ENCODE measurements at regions not wholly inside any gene's neighbourhood (a gene's known extent, or its start where the extent isn't known, plus 50 kb on each side); places are given as distances from the start of the nearest gene placed in this dataset.
A peak's percentile ranks its signal among the peaks of the same experiment; 100 is the strongest.

DNA sequence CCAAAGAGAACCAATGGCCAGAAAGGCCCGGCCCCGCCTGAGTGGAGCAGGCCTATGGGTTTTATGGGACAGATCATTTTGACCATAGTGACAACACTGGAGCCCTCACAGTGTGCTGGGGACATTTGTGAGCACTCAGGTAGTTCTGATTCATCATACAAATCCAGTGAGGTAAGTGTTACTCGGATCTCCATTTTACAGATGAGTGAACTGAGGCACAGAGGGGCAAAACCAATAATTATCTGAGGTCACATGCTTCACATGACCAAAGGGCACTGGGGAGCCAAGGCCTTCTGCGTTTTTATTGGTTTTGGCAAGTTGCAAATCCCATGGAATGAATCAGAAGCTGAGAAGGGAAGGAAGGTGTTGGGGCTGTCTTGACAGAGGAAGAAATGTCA, 111.5 kb upstream of the MGAT5 start:
- H3K9me3 Mint-ChIP-seq, result no peaks in the 10 kb centered on the region
- no peak overlapping the region for H3K4me3 Mint-ChIP-seq
- peak overlapping the region; percentile 69 for H3K27ac Mint-ChIP-seq
- ATAC-seq, result peak; percentile 18
- no peaks in the 10 kb centered on the region for H3K27me3 Mint-ChIP-seq
- H3K4me1 Mint-ChIP-seq, result peaks cover 95% of the 10 kb centered on the region
- peaks cover 40% of the 10 kb centered on the region for H3K36me3 Mint-ChIP-seq

DNA sequence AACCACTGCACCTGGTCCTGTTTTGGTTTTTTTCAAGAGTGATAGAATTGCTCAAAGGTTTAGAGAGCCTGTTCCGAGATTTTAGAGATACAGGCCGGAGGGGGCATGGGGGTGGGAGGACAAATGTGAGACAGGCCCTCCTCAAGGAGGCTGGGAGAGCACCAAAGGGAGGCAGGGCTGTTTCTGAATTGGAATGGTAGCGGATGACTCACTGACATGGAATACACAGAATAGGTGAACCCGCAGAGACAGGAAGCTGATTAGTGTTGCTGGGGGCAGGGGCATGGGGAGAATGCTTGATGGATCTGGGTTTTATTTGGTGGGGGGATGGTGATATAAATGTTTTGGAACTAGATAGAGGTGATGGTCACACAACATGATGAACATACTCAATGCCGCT, 111.0 kb upstream of the MGAT5 start:
- Mint-ChIP-seq H3K9me3 (no peaks in the 10 kb centered on the region), H3K36me3 (peaks cover 40% of the 10 kb centered on the region), H3K27me3 (no peaks in the 10 kb centered on the region), H3K4me1 (peaks cover 95% of the 10 kb centered on the region), H3K4me3 (no peak overlapping the region), H3K27ac (peak overlapping the region; percentile 69)
- ATAC-seq, result no peak

DNA sequence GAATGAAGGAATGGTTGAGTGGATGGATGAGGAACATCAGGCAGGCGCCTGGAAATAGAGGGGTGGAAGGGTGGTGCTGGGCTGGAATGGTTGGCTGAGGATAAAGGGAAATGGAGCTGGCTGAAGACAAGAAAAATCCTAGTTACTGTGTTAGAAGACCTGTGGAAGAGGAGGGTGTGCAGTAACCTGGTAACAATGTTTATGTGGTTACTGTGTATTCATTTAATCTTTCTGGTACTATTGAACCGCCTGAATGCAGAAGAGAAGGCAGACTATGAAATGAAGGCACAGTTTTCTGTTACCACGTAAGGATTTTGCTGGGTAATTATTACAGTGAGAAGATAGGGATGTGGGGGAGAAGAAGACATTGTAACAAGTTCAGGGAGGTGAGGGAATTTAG, 110.3 kb upstream of the MGAT5 start:
- Mint-ChIP-seq H3K27me3 (no peaks in the 10 kb centered on the region), H3K4me3 (no peak overlapping the region), H3K36me3 (peaks cover 40% of the 10 kb centered on the region), H3K27ac (peak overlapping the region; percentile 69), H3K9me3 (no peaks in the 10 kb centered on the region), H3K4me1 (peaks cover 95% of the 10 kb centered on the region)
- ATAC-seq, result no peak

DNA sequence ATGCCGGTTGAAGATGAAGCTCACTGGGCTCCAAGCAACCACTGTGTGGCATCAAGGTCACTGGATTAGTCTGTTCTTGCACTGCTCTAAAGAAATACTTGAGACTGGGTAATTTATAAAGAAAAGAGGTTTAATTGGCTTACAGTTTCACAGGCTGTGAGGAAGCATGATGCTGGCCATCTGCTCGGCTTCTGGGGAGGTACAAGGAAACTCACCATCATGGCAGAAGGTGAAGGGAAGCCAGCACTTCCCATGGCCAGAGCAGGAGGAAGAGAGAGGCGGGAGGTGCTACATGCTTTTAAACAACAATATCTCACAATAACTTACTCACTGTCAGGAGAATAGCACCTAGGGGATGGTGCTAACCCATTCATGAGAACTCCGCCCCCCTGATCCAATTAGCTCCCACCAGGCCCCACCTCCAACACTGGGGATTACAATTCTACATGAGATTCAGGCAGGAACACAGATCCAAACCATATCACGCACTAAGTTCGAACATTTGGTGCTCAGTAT, 109.7 kb upstream of the MGAT5 start:
- H3K9me3 Mint-ChIP-seq, result no peaks in the 10 kb centered on the region
- no peak for ATAC-seq
- H3K36me3 Mint-ChIP-seq, result peaks cover 40% of the 10 kb centered on the region
- H3K27me3 Mint-ChIP-seq, result no peaks in the 10 kb centered on the region
- H3K27ac Mint-ChIP-seq, result peak overlapping the region; percentile 69
- no peak overlapping the region for H3K4me3 Mint-ChIP-seq
- H3K4me1 Mint-ChIP-seq, result peaks cover 95% of the 10 kb centered on the region

DNA sequence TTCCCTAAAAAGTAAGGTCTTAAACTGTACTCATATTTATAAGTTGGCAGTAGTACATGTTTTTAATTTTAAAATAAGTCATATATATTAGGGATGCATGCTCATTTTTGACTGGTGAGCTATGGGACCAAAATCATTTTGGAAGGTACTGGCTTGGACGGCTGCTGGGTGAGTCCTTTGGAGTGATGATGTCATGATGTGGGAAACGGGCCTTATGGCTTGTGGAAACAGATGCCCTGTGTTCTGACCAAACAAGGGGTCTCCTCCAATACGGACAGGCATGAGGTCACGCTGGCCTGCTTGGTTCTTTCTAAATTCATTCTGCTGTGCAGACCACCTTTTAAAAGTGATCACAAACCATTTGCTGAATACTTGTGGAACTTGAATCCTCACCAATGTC, 109.2 kb upstream of the MGAT5 start:
- H3K9me3 Mint-ChIP-seq, result no peaks in the 10 kb centered on the region
- no peak for ATAC-seq
- peaks cover 40% of the 10 kb centered on the region for H3K36me3 Mint-ChIP-seq
- H3K4me3 Mint-ChIP-seq, result no peak overlapping the region
- peak overlapping the region; percentile 62 for H3K27ac Mint-ChIP-seq
- H3K4me1 Mint-ChIP-seq, result peaks cover 97% of the 10 kb centered on the region
- no peaks in the 10 kb centered on the region for H3K27me3 Mint-ChIP-seq

DNA sequence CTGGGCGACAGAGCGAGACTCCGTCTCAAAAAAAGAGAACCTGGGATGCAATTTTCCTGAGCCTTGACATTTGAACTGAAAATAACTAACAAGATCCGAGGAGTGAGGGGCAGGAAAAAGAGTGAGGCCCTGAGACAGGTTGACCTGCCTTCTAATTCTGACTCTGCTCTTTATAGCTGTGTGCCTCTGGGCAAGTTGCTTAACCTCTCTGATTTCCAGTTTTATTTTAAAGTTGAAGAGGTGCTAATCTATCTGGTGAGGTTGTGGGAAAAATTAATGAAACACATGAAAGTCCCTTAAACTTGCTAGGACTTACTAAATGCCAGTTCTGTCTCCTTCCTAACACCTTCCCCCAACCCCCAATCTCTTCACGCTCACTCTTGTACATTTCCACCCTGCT, 108.4 kb upstream of the MGAT5 start:
- no peak for ATAC-seq
- Mint-ChIP-seq H3K9me3 (no peaks in the 10 kb centered on the region), H3K27ac (peak overlapping the region; percentile 62), H3K27me3 (no peaks in the 10 kb centered on the region), H3K36me3 (peaks cover 35% of the 10 kb centered on the region), H3K4me3 (no peak overlapping the region), H3K4me1 (peaks cover 97% of the 10 kb centered on the region)

DNA sequence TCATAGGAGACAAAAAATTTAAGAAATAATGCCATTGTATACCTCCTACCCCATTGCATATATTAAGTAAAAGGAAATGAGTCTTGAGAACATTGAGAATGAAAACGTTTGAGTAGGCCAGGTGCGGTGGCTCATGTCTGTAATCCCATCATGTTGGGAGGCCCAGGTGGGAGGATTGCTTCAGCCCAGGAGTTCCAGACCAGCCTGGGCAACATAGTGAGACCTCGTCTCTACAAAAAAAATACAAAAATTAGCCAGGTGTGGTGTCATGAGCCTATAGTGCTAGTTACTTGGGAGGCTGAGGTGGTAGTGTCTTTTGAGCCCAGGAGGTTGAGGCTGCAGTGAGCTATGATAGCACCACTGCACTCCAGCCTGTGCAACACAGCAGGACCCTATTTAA, 107.7 kb upstream of the MGAT5 start:
- Mint-ChIP-seq H3K36me3 (peaks cover 35% of the 10 kb centered on the region), H3K27me3 (no peaks in the 10 kb centered on the region), H3K4me1 (peaks cover 96% of the 10 kb centered on the region), H3K27ac (peak overlapping the region; percentile 62), H3K4me3 (no peak overlapping the region), H3K9me3 (no peaks in the 10 kb centered on the region)
- ATAC-seq, result no peak

DNA sequence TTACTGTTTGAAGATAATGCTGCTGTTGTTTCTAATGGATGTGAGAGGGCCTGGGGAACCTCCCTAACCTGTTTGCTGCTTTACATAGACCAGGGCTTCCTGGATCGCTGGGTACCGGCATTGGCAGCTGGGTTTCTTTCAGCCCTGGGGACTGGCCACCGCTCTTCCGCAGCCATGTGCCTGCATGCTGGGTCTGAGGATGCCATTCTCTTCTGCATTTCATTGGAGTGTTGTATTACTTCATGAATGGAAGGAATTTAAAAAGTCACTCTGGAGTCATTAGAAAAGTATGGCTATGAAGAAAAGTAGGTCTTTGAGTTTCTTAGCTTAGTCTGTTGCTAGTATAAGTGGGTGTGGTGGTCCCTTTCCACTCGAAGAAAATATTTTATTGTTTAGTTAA, 107.3 kb upstream of the MGAT5 start:
- peaks cover 96% of the 10 kb centered on the region for H3K4me1 Mint-ChIP-seq
- H3K9me3 Mint-ChIP-seq, result peaks cover 4% of the 10 kb centered on the region
- H3K27ac Mint-ChIP-seq, result peak overlapping the region; percentile 62
- H3K4me3 Mint-ChIP-seq, result no peak overlapping the region
- peaks cover 34% of the 10 kb centered on the region for H3K36me3 Mint-ChIP-seq
- ATAC-seq, result peak; percentile 64
- H3K27me3 Mint-ChIP-seq, result no peaks in the 10 kb centered on the region

DNA sequence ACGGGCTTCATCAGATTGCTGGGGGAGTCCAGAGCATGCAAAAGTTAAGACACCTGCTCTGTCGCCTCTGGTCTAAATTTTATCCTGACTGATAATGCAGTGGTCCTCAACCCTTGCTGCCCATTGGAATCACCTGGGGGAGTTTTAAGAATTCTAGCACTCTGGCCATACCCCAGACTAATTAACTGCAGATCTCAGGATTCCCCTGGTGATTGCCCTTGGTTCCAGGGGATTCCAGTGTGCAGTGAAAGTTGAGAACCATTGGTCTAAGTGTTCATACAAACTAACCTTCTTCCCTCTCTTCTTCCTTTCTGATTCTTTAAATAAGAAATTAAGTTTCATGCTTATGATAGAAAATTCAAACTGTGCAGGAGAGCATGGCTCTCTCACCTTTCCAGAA, 105.7 kb upstream of the MGAT5 start:
- peak; percentile 17 for ATAC-seq
- Mint-ChIP-seq H3K27me3 (no peaks in the 10 kb centered on the region), H3K4me1 (peaks cover 91% of the 10 kb centered on the region), H3K4me3 (peak overlapping the region; percentile 15), H3K27ac (peak overlapping the region; percentile 79), H3K9me3 (peaks cover 12% of the 10 kb centered on the region), H3K36me3 (peaks cover 30% of the 10 kb centered on the region)

DNA sequence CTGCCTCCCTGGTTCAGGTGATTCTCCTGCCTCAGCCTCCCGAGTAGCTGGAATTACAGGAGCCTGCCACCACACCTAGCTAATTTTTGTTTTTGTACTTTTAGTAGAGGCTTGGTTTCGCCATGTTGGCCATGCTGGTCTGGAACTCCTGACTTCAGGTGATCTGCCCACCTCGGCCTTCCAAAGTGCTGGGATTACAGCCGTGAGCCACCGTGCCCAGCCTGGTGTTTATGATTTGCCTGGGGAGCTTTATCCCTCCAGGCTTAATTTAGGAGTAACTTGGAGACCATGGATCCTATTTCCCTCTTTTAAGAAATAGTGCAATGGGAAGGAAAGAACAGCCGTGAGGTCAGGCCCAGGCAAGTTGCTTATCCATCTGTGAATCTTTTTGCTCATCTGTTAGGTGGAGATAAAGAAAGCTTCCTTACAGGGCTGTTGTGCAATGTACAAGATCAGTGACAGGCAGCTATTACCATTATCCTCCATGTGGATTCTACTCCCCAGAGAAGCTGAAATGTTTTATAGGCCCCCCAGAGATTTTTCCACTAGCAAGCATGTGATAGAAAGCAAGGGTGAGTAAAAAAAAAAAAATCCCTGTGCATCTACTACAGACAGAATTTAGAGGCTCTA, 104.9 kb upstream of the MGAT5 start:
- no peaks in the 10 kb centered on the region for H3K27me3 Mint-ChIP-seq
- H3K4me3 Mint-ChIP-seq, result peak overlapping the region; percentile 15
- H3K36me3 Mint-ChIP-seq, result peaks cover 22% of the 10 kb centered on the region
- ATAC-seq, result no peak
- H3K9me3 Mint-ChIP-seq, result peaks cover 12% of the 10 kb centered on the region
- H3K27ac Mint-ChIP-seq, result peak overlapping the region; percentile 79
- H3K4me1 Mint-ChIP-seq, result peaks cover 88% of the 10 kb centered on the region

DNA sequence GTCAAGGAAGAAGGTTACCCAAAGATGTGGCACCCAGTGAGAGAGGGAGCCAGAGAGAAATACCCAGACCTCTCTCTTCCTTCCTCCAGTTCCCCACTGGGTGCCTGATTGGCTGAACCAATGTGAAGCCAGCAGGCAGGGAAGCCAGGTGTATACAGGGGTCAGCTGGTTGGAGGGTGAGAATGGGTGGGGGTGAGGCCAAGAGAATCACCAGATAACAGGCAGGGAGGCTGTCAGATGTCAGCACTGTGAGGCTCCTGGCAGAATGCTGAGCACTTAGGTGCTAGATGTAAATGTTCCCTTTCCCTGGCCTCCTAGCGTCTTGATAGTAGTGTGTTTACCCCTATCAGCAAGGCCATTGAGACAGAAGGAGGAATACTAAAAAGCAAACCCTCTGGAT, 104.0 kb upstream of the MGAT5 start:
- Mint-ChIP-seq H3K27me3 (no peaks in the 10 kb centered on the region), H3K4me3 (peak overlapping the region; percentile 24), H3K4me1 (peaks cover 91% of the 10 kb centered on the region), H3K9me3 (peaks cover 12% of the 10 kb centered on the region), H3K36me3 (peaks cover 18% of the 10 kb centered on the region), H3K27ac (peak overlapping the region; percentile 79)
- ATAC-seq, result no peak

DNA sequence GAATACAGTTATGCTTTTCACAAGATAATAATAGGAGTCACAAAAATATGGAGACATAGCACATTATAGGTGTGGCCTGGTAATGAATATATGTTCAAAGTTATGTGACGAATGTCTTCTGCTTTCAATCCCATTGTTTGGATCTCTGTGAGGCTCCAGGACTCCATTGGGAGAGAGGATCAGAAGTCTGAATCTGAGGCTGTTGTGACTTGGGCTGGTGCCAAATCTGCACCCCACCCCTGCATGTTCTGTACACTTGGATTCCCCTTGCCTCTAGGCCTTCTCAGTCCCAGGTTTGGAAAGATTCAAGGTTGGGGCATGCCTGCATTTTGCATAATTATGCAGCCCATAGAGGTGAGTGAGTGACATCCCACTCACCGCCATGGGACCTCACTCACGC, 103.1 kb upstream of the MGAT5 start:
- H3K36me3 Mint-ChIP-seq, result peaks cover 16% of the 10 kb centered on the region
- H3K27me3 Mint-ChIP-seq, result no peaks in the 10 kb centered on the region
- H3K27ac Mint-ChIP-seq, result peak overlapping the region; percentile 91
- H3K4me3 Mint-ChIP-seq, result no peak overlapping the region
- peaks cover 12% of the 10 kb centered on the region for H3K9me3 Mint-ChIP-seq
- peaks cover 91% of the 10 kb centered on the region for H3K4me1 Mint-ChIP-seq
- no peak for ATAC-seq

DNA sequence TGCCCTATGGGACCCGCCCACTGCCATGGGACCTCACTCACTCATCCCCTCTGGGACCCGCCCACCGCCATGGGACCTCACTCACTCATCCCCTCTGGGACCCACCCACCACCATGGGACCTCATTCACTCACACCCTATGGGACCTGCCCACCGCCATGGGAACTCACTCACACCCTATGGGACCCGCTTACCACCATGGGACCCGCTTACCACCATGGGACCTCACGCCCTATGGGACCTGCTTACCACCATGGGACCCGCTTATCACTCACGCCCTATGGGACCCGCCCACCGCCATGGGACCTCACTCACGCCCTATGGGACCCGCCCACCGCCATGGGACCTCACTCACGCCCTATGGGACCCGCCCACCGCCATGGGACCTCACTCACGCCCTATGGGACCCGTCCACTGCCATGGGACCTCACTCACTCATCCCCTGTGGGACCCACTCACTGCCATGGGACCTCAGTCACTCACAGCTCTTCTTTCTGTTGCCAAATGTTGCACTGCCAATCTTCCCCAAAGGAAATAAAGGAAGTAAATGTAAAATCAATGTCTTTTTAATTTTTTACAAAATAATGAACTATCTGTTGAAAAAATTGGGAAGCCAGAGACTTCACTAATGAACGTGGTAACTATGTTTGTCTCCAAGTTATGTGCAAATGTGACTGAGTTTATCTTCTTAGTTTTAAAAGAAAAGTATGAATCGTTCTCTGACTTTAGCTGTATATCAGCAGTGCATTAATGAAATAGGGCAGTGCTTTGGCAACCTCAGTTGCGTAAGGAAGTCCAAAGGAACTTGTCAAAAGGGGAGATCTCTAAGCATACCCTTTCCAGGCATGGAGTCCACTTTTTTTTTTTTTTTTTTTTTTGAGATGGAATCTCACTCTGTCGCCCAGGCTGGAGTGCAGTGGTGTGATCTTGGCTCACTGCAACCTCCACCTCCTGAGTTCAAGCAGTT, 101.5 kb upstream of the MGAT5 start:
- peak overlapping the region; percentile 91 for H3K27ac Mint-ChIP-seq
- ATAC-seq, result peak; percentile 65
- peaks cover 25% of the 10 kb centered on the region for H3K36me3 Mint-ChIP-seq
- peak overlapping the region; percentile 32 for H3K4me3 Mint-ChIP-seq
- H3K4me1 Mint-ChIP-seq, result peaks cover 89% of the 10 kb centered on the region
- H3K9me3 Mint-ChIP-seq, result peaks cover 12% of the 10 kb centered on the region
- H3K27me3 Mint-ChIP-seq, result no peaks in the 10 kb centered on the region

DNA sequence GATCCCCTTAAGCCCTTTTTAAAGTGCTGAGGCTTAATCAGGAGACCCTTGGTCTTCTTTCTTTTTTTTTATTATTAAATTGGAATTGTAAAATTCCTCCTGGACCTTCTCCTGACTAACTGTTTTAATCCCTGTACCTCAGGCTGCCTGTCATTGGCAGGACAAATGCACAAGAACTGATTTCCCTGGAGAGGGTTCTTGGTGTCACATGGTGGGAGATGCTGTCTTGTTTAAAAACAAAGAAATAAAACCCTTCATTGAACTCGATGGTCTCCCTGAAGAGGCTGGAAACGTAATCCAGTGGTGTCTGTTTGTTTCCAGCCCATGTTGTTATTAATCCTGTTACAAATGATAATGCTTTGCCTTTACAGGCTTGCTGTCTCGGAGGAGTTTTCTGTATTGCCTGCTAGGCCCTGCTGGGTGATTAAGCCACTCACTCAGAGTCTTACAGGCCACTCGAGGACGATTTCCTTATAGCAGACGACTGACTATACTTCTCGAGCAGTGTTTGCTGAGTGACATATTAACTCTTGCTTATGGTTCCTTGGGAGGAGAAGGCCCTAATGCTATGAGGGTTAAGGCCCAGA, 100.5 kb upstream of the MGAT5 start:
- H3K27ac Mint-ChIP-seq, result peak overlapping the region; percentile 75
- no peak for ATAC-seq
- H3K4me3 Mint-ChIP-seq, result no peak overlapping the region
- peaks cover 12% of the 10 kb centered on the region for H3K9me3 Mint-ChIP-seq
- H3K27me3 Mint-ChIP-seq, result no peaks in the 10 kb centered on the region
- H3K4me1 Mint-ChIP-seq, result peaks cover 89% of the 10 kb centered on the region
- peaks cover 25% of the 10 kb centered on the region for H3K36me3 Mint-ChIP-seq

DNA sequence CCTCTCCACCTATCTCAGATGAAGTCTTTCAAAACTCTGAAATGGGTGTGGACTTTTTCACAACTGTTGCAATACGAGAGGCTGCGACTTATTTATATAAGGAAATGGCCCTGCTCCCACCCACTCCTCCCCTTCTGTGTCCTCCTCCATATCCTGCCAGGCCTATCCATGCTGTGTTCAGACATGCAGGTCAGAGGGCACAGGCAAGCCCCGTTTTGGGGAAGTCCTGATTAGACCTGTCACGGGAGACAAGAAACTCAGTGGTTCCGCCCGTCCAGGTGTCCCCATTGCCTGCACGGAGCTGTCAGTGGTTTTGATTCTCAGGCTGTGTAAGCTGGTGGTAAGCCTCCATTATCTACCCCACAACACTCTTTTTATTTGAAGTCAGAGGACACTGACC, 99.6 kb upstream of the MGAT5 start:
- Mint-ChIP-seq H3K27me3 (no peaks in the 10 kb centered on the region), H3K4me1 (peaks cover 89% of the 10 kb centered on the region), H3K36me3 (peaks cover 25% of the 10 kb centered on the region), H3K27ac (peak overlapping the region; percentile 75), H3K9me3 (peaks cover 12% of the 10 kb centered on the region), H3K4me3 (no peak overlapping the region)
- peak; percentile 83 for ATAC-seq

Measured in stimulated activated memory B cell treated with anti-CD40 and anti-IgM and Interleukin-4, amounts not matched to agents 10 μg/mL and 1 μg/mL and 100 μg/mL, for 72 hours (primary cell).